ENCODE measurements at regions not wholly inside any gene's neighbourhood (a gene's known extent, or its start where the extent isn't known, plus 50 kb on each side); places are given as distances from the start of the nearest gene placed in this dataset.

GRCh38 chr12:13342971-13343370 is 146.4 kb downstream of the EMP1 start:
- TF ChIP-seq, protein P1, sequence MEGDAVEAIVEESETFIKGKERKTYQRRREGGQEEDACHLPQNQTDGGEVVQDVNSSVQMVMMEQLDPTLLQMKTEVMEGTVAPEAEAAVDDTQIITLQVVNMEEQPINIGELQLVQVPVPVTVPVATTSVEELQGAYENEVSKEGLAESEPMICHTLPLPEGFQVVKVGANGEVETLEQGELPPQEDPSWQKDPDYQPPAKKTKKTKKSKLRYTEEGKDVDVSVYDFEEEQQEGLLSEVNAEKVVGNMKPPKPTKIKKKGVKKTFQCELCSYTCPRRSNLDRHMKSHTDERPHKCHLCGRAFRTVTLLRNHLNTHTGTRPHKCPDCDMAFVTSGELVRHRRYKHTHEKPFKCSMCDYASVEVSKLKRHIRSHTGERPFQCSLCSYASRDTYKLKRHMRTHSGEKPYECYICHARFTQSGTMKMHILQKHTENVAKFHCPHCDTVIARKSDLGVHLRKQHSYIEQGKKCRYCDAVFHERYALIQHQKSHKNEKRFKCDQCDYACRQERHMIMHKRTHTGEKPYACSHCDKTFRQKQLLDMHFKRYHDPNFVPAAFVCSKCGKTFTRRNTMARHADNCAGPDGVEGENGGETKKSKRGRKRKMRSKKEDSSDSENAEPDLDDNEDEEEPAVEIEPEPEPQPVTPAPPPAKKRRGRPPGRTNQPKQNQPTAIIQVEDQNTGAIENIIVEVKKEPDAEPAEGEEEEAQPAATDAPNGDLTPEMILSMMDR (IDR thresholded peaks at IDR 0.05; ENCODE audit: insufficient read depth, low read length) = no peak
- TF ChIP-seq POLR2AphosphoS5 (IDR thresholded peaks at IDR 0.05; ENCODE audit: low read depth) = no peak
